ENCODE measurements at regions not wholly inside any gene's neighbourhood (a gene's known extent, or its start where the extent isn't known, plus 50 kb on each side); places are given as distances from the start of the nearest gene placed in this dataset.

DNA sequence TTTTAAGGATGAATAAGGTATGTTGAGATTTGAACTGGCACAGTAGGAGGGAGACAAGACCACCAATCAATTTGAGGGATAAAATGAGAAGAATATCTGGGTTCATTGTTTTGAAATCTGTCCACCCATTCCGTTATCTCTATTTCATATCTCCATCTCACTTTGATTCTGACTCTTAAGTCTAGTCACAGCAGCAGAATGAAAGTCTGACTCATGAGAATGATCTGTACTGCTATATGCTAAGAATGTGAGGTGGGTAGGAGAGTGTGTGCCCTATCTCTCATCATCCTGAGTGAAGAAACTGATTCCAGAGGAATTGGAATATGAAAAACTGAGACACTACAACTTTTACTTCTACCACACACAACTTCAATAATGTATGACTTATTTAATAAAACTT lies 1994.5 kb upstream of the PIK3C3 start:
- Histone ChIP-seq H3K4me3 (ENCODE audit: low read length) (no peak overlapping the region), H3K9ac (ENCODE audit: low read length) (no peak overlapping the region), H3K9me3 (ENCODE audit: control insufficient read depth, low read length) (no peaks in the 10 kb centered on the region), H3K27me3 (replicated peaks; ENCODE audit: control insufficient read depth, insufficient read depth, low read length) (no peaks in the 10 kb centered on the region), H3K36me3 (ENCODE audit: control insufficient read depth, insufficient read depth, low read length, severe bottlenecking) (no peaks in the 10 kb centered on the region), H3K4me1 (ENCODE audit: control insufficient read depth, insufficient read depth, low read length) (no peaks in the 10 kb centered on the region)
- DNase-seq (ENCODE audit: low read depth): no peak

DNA sequence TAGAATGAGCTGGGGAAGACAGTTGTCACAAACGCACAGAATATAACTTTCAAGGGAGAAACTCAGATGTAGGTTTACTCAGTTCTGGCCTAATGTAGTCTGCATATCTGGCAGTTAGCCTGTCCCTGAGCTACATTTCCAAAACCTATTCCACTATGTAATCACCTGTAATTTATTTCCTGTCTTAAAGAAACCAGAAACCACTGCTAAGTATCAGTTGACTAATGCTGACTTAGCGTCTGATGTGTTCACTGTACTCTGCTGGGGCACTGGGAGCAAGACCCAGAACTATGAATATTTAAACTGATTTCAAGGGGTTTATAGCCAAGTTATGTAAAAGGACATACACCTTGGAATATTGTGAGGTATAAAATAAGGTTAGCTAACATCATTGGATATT lies 1995.2 kb upstream of the PIK3C3 start:
- no peaks in the 10 kb centered on the region for H3K4me1 ChIP-seq (ENCODE audit: control insufficient read depth, insufficient read depth, low read length)
- H3K9ac ChIP-seq (ENCODE audit: low read length): no peak overlapping the region
- H3K27me3 ChIP-seq (replicated peaks; ENCODE audit: control insufficient read depth, insufficient read depth, low read length): no peaks in the 10 kb centered on the region
- no peak for DNase-seq (ENCODE audit: low read depth)
- H3K9me3 ChIP-seq (ENCODE audit: control insufficient read depth, low read length): no peaks in the 10 kb centered on the region
- no peak overlapping the region for H3K4me3 ChIP-seq (ENCODE audit: low read length)
- H3K36me3 ChIP-seq (ENCODE audit: control insufficient read depth, insufficient read depth, low read length, severe bottlenecking): no peaks in the 10 kb centered on the region

DNA sequence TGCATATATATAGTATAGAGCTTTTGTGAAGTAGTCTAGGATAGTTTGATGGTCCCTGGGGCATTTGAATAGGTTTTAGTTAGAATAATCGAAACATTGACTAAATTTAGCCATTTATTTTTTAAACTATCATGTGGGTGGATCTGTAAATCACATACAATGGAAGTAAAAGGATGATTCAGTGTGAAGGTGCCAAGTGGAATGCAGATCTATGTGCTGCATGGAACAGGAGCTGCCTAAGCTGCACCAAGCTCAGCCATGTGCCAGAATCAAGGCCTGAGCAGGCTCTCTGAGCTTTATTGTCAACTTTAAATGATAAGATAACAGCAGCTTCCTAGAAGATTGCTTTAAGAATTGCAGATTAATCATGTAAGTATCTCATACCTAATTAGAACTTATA lies 1996.2 kb upstream of the PIK3C3 start:
- no peak overlapping the region for H3K4me3 ChIP-seq (ENCODE audit: low read length)
- H3K9ac ChIP-seq (ENCODE audit: low read length): no peak overlapping the region
- no peaks in the 10 kb centered on the region for H3K4me1 ChIP-seq (ENCODE audit: control insufficient read depth, insufficient read depth, low read length)
- DNase-seq (ENCODE audit: low read depth): no peak
- no peaks in the 10 kb centered on the region for H3K36me3 ChIP-seq (ENCODE audit: control insufficient read depth, insufficient read depth, low read length, severe bottlenecking)
- no peaks in the 10 kb centered on the region for H3K27me3 ChIP-seq (replicated peaks; ENCODE audit: control insufficient read depth, insufficient read depth, low read length)
- H3K9me3 ChIP-seq (ENCODE audit: control insufficient read depth, low read length): no peaks in the 10 kb centered on the region

DNA sequence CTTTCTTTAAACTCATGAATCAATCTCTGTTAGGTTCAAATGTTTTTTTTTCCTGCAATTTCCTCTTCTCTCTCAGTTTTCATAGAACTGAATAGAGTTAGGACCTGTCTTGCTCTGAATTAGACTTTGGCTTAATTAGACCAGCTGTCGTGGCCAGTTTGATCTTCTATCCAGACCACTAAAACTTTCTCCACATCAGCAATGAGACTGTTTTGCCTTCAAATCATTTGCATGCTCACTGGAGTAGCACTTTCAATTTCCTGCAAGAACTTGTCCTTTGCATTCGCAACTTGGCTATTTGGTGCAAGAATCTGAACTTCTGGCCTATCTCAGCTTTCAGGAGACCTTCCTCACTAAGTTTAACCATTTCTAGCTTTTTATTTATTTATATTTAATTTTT lies 2002.2 kb upstream of the PIK3C3 start:
- H3K4me3 ChIP-seq (ENCODE audit: low read length): no peak overlapping the region
- DNase-seq (ENCODE audit: low read depth): no peak
- H3K4me1 ChIP-seq (ENCODE audit: control insufficient read depth, insufficient read depth, low read length): peaks cover 15% of the 10 kb centered on the region
- H3K36me3 ChIP-seq (ENCODE audit: control insufficient read depth, insufficient read depth, low read length, severe bottlenecking): no peaks in the 10 kb centered on the region
- no peaks in the 10 kb centered on the region for H3K27me3 ChIP-seq (replicated peaks; ENCODE audit: control insufficient read depth, insufficient read depth, low read length)
- no peak overlapping the region for H3K9ac ChIP-seq (ENCODE audit: low read length)
- no peaks in the 10 kb centered on the region for H3K9me3 ChIP-seq (ENCODE audit: control insufficient read depth, low read length)

DNA sequence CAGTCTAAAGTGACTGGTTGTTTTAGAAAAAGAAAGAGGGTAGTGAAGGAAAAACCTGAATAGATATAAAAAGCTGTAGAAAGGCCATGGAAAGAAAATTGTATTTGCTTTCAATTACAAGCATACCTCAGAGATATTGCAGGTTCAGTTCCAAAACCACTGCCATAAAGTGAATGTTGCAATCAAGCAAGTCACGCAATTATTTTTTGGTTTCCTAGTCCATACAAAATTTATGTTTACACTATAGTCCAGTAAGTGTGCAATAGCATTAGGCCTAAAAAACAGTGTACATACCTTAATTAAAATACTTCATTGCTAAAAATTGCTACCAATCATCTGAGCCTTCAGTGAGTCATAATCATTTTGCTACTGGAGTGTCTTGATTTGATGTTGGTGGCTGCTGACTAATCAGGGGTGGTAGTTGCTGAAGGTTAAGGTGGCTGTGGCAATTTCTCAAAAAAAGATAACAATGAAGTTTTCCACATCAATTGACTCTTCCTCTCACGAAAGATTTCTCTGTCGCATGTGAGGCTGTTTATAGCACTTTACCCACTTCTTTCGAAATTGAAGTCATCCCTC lies 2003.8 kb upstream of the PIK3C3 start:
- H3K4me1 ChIP-seq (ENCODE audit: control insufficient read depth, insufficient read depth, low read length): peaks cover 29% of the 10 kb centered on the region
- DNase-seq (ENCODE audit: low read depth): no peak
- no peaks in the 10 kb centered on the region for H3K9me3 ChIP-seq (ENCODE audit: control insufficient read depth, low read length)
- H3K9ac ChIP-seq (ENCODE audit: low read length): peak overlapping the region; percentile 19
- no peaks in the 10 kb centered on the region for H3K27me3 ChIP-seq (replicated peaks; ENCODE audit: control insufficient read depth, insufficient read depth, low read length)
- peak overlapping the region; percentile 30 for H3K4me3 ChIP-seq (ENCODE audit: low read length)
- no peaks in the 10 kb centered on the region for H3K36me3 ChIP-seq (ENCODE audit: control insufficient read depth, insufficient read depth, low read length, severe bottlenecking)

DNA sequence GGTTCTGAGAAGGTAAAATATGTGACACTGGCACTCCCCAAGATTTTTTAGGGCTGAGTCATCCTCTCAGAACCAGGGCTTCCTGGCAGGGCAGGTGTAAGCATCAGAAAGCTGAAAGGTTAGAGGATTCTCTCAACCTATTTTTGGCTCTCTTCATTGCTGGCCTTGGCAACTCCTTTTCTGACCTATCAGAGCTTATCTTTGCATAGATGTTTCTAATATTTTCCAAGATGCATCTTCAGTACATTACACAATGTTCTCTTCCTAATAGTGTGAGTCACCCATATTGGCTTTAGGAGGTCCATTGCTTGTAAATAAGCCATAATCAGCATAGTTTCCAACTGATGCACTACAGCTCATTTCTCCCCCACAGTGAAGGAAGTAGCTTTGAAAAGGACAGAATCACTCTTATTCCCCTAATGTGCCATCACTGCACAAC lies 2008.4 kb upstream of the PIK3C3 start:
- Histone ChIP-seq H3K27me3 (replicated peaks; ENCODE audit: control insufficient read depth, insufficient read depth, low read length) (no peaks in the 10 kb centered on the region), H3K9me3 (ENCODE audit: control insufficient read depth, low read length) (no peaks in the 10 kb centered on the region), H3K4me3 (ENCODE audit: low read length) (no peak overlapping the region), H3K9ac (ENCODE audit: low read length) (peak overlapping the region; percentile 27), H3K36me3 (ENCODE audit: control insufficient read depth, insufficient read depth, low read length, severe bottlenecking) (no peaks in the 10 kb centered on the region), H3K4me1 (ENCODE audit: control insufficient read depth, insufficient read depth, low read length) (peaks cover 33% of the 10 kb centered on the region)
- peak; percentile 34 for DNase-seq (ENCODE audit: low read depth)

DNA sequence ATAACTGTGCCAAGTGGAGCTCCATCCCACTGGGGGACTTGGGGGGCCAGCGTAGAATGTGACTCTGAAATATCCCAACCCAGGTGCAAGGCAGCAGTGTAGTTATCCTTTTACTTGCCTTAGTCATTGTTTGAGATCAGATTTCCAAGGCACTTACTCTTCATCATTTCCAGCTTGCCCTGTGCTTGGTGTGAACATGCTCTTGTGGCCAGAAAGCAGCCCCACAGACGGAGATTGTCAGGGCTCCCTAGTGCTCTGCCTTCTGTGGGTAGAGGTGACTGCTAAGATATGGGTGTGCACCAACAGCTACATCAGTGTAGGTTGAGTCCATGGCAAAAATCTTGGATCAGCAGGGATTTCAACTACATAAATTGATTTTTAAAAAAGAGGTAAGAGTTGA lies 2010.0 kb upstream of the PIK3C3 start:
- no peak overlapping the region for H3K9ac ChIP-seq (ENCODE audit: low read length)
- no peak for DNase-seq (ENCODE audit: low read depth)
- H3K27me3 ChIP-seq (replicated peaks; ENCODE audit: control insufficient read depth, insufficient read depth, low read length): no peaks in the 10 kb centered on the region
- H3K36me3 ChIP-seq (ENCODE audit: control insufficient read depth, insufficient read depth, low read length, severe bottlenecking): no peaks in the 10 kb centered on the region
- no peaks in the 10 kb centered on the region for H3K9me3 ChIP-seq (ENCODE audit: control insufficient read depth, low read length)
- peaks cover 21% of the 10 kb centered on the region for H3K4me1 ChIP-seq (ENCODE audit: control insufficient read depth, insufficient read depth, low read length)
- H3K4me3 ChIP-seq (ENCODE audit: low read length): no peak overlapping the region

DNA sequence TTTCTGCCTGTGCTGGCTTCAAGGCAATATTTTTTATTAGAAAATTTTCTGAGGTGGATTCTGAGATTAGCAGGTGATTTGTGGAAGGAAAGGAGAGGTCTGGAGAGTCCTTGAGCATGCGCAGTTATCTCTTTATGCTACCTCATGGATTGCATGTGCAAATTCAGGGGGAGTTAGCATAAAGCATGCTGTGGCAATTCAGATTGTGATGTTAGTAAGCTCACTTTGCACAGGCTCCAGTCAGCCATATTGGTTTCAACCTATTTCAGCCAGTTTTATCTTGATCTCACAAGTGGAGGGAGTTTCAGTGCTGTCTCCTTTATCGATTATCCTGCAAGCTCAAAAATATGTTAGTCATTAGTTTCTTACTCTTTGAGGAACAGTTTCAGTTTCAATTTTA lies 2012.3 kb upstream of the PIK3C3 start:
- H3K27me3 ChIP-seq (replicated peaks; ENCODE audit: control insufficient read depth, insufficient read depth, low read length): no peaks in the 10 kb centered on the region
- no peaks in the 10 kb centered on the region for H3K9me3 ChIP-seq (ENCODE audit: control insufficient read depth, low read length)
- no peaks in the 10 kb centered on the region for H3K36me3 ChIP-seq (ENCODE audit: control insufficient read depth, insufficient read depth, low read length, severe bottlenecking)
- H3K4me1 ChIP-seq (ENCODE audit: control insufficient read depth, insufficient read depth, low read length): peaks cover 22% of the 10 kb centered on the region
- no peak overlapping the region for H3K4me3 ChIP-seq (ENCODE audit: low read length)
- no peak overlapping the region for H3K9ac ChIP-seq (ENCODE audit: low read length)
- no peak for DNase-seq (ENCODE audit: low read depth)

DNA sequence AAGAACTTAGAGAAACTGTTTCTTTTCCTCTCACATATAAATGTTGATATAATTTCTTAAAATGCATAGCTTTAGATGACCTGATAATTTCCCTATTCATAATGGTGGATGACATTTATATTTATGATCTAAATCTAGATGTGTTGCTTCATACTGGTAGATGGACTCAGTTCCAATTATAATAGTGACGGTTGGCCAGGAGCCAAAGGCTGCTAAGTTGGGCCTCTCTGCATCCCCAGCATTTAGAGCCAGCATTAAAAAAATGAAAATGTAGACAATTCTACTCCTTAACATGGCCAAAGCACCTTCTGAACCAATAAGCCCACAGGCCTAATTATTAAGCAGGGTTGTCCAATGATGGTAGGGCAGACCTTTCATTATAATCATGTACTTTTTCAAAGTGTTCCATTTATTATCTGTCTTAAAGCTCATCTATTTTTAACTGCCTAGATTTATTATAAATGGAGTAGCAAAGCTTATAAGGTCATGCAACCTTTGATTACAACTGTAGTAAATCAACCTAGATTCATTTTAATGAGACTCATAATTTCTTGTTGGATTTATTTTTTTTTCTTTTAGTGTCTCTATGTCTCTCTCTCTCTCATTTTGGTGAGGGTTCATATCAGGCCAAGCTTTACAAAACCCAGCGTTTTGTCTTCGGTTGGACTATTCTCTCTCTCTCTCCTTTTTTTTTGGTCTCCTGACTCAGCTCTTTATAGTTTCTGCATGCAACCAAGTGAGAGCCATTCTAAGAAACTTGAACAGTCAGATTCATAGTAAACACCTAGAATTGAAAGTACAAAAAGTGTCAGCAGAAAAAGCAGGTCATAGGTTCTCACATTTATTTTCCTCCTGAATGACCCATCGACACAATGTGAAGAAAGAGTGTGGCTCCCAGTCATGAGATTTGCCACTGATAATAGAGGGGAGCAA lies 2016.1 kb upstream of the PIK3C3 start:
- Histone ChIP-seq H3K9ac (ENCODE audit: low read length) (no peak overlapping the region), H3K9me3 (ENCODE audit: control insufficient read depth, low read length) (no peaks in the 10 kb centered on the region), H3K4me3 (ENCODE audit: low read length) (no peak overlapping the region), H3K4me1 (ENCODE audit: control insufficient read depth, insufficient read depth, low read length) (peaks cover 3% of the 10 kb centered on the region), H3K36me3 (ENCODE audit: control insufficient read depth, insufficient read depth, low read length, severe bottlenecking) (no peaks in the 10 kb centered on the region), H3K27me3 (replicated peaks; ENCODE audit: control insufficient read depth, insufficient read depth, low read length) (no peaks in the 10 kb centered on the region)
- no peak for DNase-seq (ENCODE audit: low read depth)

DNA sequence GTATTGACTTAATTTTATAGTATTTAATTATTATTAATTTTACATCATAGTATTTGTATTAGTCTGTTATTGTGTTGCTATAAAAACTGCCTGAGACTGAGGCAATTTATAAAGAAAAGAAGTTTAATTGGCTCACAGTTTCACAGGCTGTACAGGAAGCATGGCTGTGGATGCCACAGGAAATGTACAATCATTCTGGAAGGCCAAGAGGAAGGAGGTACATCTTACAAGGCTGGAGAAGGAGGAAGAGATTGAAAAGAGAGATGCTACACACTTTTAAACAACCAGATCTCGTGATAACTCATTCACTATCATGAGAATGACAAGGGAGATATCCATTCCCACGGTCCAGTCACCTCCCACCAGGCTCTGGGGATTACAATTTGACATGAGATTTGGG lies 2019.4 kb upstream of the PIK3C3 start:
- Histone ChIP-seq H3K27me3 (replicated peaks; ENCODE audit: control insufficient read depth, insufficient read depth, low read length) (no peaks in the 10 kb centered on the region), H3K9me3 (ENCODE audit: control insufficient read depth, low read length) (no peaks in the 10 kb centered on the region), H3K9ac (ENCODE audit: low read length) (no peak overlapping the region), H3K4me1 (ENCODE audit: control insufficient read depth, insufficient read depth, low read length) (peaks cover 3% of the 10 kb centered on the region), H3K36me3 (ENCODE audit: control insufficient read depth, insufficient read depth, low read length, severe bottlenecking) (no peaks in the 10 kb centered on the region), H3K4me3 (ENCODE audit: low read length) (no peak overlapping the region)
- no peak for DNase-seq (ENCODE audit: low read depth)

DNA sequence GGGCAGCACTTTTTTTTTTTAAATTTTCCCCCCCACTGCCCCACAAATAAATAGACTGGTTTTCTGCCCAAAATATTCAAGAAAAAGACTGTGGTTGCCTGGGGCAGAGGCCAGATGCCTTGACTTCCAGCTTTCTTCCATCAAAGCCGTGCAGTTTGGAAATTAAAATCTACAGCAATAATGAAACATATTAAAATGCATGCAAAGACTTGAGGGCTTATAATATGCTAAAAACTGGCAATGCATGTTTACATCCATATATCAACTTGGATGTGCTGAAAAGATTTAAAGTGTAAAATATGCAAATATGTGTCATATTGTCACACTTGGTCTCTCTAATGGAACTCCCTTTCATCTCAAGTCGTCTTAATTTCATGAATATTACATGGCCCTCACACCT lies 2036.2 kb upstream of the PIK3C3 start:
- no peaks in the 10 kb centered on the region for H3K4me1 ChIP-seq (ENCODE audit: control insufficient read depth, insufficient read depth, low read length)
- no peaks in the 10 kb centered on the region for H3K9me3 ChIP-seq (ENCODE audit: control insufficient read depth, low read length)
- no peaks in the 10 kb centered on the region for H3K27me3 ChIP-seq (replicated peaks; ENCODE audit: control insufficient read depth, insufficient read depth, low read length)
- no peak overlapping the region for H3K4me3 ChIP-seq (ENCODE audit: low read length)
- no peaks in the 10 kb centered on the region for H3K36me3 ChIP-seq (ENCODE audit: control insufficient read depth, insufficient read depth, low read length, severe bottlenecking)
- DNase-seq (ENCODE audit: low read depth): no peak
- no peak overlapping the region for H3K9ac ChIP-seq (ENCODE audit: low read length)
